H1 (cell line): ENCODE measurements at regions not wholly inside any gene's neighbourhood (a gene's known extent, or its start where the extent isn't known, plus 50 kb on each side); places are given as distances from the start of the nearest gene placed in this dataset.

ENCODE experiments used
- CTCF ChIA-PET: fragments of 300-600 bp; sonication (Branson Sonifier 250); formaldehyde crosslinking; loops from one replicate; lab custom pipeline; 2021; ENCODE audit not compliant: partially characterized antibody; lab: Charles Lee
- POLR2A ChIA-PET: fragments of 300-600 bp; sonication (Branson Sonifier 250); formaldehyde crosslinking; loops from one replicate; lab custom pipeline; 2021; ENCODE audit warnings: inconsistent platforms; ENCODE audit not compliant: partially characterized antibody; lab: Charles Lee
- DNase-seq, 2 experiments: peaks; one replicate each; pipeline versions ENCODE4 v3.0.0 to v3.0.0-alpha.2; 2010 to 2022; ENCODE audit warnings: low spot score in 2 of 2, low read depth in 1 of 2, mixed read lengths in 1 of 2
- FAIRE-seq: peaks from 2 replicates; lab custom pipeline; 2011; peaks lifted over from hg19 to GRCh38; lab: Jason Lieb, UNC
- H2AFZ ChIP-seq: 2 replicates; pipeline ENCODE4 v1.8.1; 2012; ENCODE audit warnings: low read length, inconsistent platforms
- H2AK5ac ChIP-seq: 2 replicates; pipeline ENCODE4 v1.6.1; 2013; ENCODE audit warnings: low read depth, low read length
- H2BK120ac ChIP-seq: replicated peaks from 2 replicates; pipeline ENCODE3; 2013; ENCODE audit warnings: low read depth, low read length, inconsistent platforms
- H2BK12ac ChIP-seq: 2 replicates; pipeline ENCODE4 v1.6.1; 2013; ENCODE audit warnings: low read depth, low read length
- H2BK15ac ChIP-seq: 2 replicates; pipeline ENCODE4 v1.6.1; 2013; ENCODE audit warnings: low read length
- H2BK20ac ChIP-seq: 2 replicates; pipeline ENCODE4 v1.6.1; 2013; ENCODE audit warnings: low read length
- H2BK5ac ChIP-seq: 2 replicates; pipeline ENCODE4 v1.6.1; 2013; ENCODE audit warnings: low read depth, low read length
- H3K14ac ChIP-seq: 2 replicates; pipeline ENCODE4 v1.6.1; 2013; ENCODE audit warnings: inconsistent platforms; ENCODE audit not compliant: insufficient read length
- H3K18ac ChIP-seq: 2 replicates; pipeline ENCODE4 v1.6.1; 2013; ENCODE audit warnings: low read length; ENCODE audit errors: extremely low read depth
- H3K23ac ChIP-seq: 2 replicates; pipeline ENCODE4 v1.6.1; 2013; ENCODE audit warnings: inconsistent platforms; ENCODE audit not compliant: insufficient read length
- H3K23me2 ChIP-seq: 2 replicates; pipeline ENCODE4 v1.6.1; 2013; ENCODE audit warnings: low read depth, low read length
- H3K27ac ChIP-seq: 2 replicates; pipeline ENCODE4 v1.6.1; 2011; ENCODE audit warnings: low read depth, low read length, inconsistent platforms
- H3K27me3 ChIP-seq, 4 experiments: replicated peaks in 1 of 4; 1 replicate in 1 of 4; 2 replicates in 3 of 4; pipeline versions ENCODE4 v1.6.1 to v1.8.1; 2011 to 2013; ENCODE audit warnings: low read length in 3 of 4, mild to moderate bottlenecking in 3 of 4, inconsistent platforms in 2 of 4, mixed read lengths in 2 of 4, moderate library complexity in 1 of 4; ENCODE audit not compliant: control insufficient read depth in 3 of 4, insufficient read depth in 3 of 4; ENCODE audit errors: extremely low read depth in 1 of 4
- H3K36me3 ChIP-seq, 4 experiments: 2 replicates each; pipeline versions ENCODE4 v1.6.1 to v1.8.1; 2011 to 2013; ENCODE audit warnings: mild to moderate bottlenecking in 4 of 4, low read length in 3 of 4, moderate library complexity in 2 of 4, control low read depth in 1 of 4, inconsistent platforms in 1 of 4; ENCODE audit not compliant: insufficient read depth in 4 of 4, control insufficient read depth in 2 of 4
- H3K4ac ChIP-seq: replicated peaks from 2 replicates; pipeline ENCODE3; 2013; ENCODE audit warnings: low read length, low read depth, mixed read lengths, inconsistent platforms; ENCODE audit not compliant: insufficient read length
- H3K4me1 ChIP-seq, 4 experiments: replicated peaks in 1 of 4; 1 replicate in 1 of 4; 2 replicates in 3 of 4; pipeline versions ENCODE4 v1.6.1 to v1.8.1; 2011 to 2013; ENCODE audit warnings: low read length in 3 of 4, inconsistent platforms in 2 of 4, mixed read lengths in 1 of 4; ENCODE audit not compliant: insufficient read depth in 4 of 4, control insufficient read depth in 3 of 4
- H3K4me2 ChIP-seq, 2 experiments: 2 replicates each; pipeline versions ENCODE4 v1.6.1 to v1.8.1; 2011 to 2013; ENCODE audit warnings: low read depth in 2 of 2, low read length in 2 of 2, control low read depth in 1 of 2, inconsistent platforms in 1 of 2, mild to moderate bottlenecking in 1 of 2; ENCODE audit not compliant: insufficient read depth in 1 of 2
- H3K4me3 ChIP-seq, 4 experiments: fragments of 200-600, 300-600 bp in 1 of 4; sonication (generic), shearing (Covaris generic), sonication (Bioruptor Twin) in 1 of 4; 2 replicates each; pipeline versions ENCODE4 v1.5.1 to v1.8.1; 2011 to 2016; ENCODE audit warnings: low read length in 4 of 4, low read depth in 3 of 4, control low read depth in 2 of 4, inconsistent platforms in 2 of 4, mild to moderate bottlenecking in 2 of 4, mixed read lengths in 1 of 4, moderate library complexity in 1 of 4; ENCODE audit not compliant: insufficient read depth in 2 of 4; ENCODE audit errors: extremely low read depth in 1 of 4
- H3K56ac ChIP-seq: replicated peaks from 2 replicates; pipeline ENCODE3; 2013; ENCODE audit warnings: low read depth, mild to moderate bottlenecking, mixed read lengths, low read length, inconsistent platforms; ENCODE audit not compliant: insufficient read length
- H3K79me1 ChIP-seq: 2 replicates; pipeline ENCODE4 v1.6.1; 2013; ENCODE audit warnings: low read depth, low read length, control low read depth
- H3K79me2 ChIP-seq, 2 experiments: 2 replicates each; pipeline versions ENCODE4 v1.6.1 to v1.8.1; 2012 to 2013; ENCODE audit warnings: low read length in 2 of 2, mild to moderate bottlenecking in 2 of 2, inconsistent platforms in 1 of 2; ENCODE audit not compliant: insufficient read depth in 2 of 2, control insufficient read depth in 1 of 2
- H3K9ac ChIP-seq, 4 experiments: replicated peaks in 1 of 4; 1 replicate in 1 of 4; 2 replicates in 3 of 4; pipeline versions ENCODE4 v1.6.1 to v1.8.1; 2011 to 2013; ENCODE audit warnings: low read depth in 3 of 4, low read length in 3 of 4, control low read depth in 2 of 4, mild to moderate bottlenecking in 2 of 4, moderate library complexity in 2 of 4, inconsistent platforms in 1 of 4; ENCODE audit errors: extremely low read depth in 1 of 4
- H3K9me3 ChIP-seq, 2 experiments: 2 replicates each; pipeline versions ENCODE4 v1.6.1 to v1.8.1; 2012 to 2013; ENCODE audit warnings: mild to moderate bottlenecking in 2 of 2, moderate library complexity in 2 of 2, control low read depth in 1 of 2, inconsistent platforms in 1 of 2, low read depth in 1 of 2, low read length in 1 of 2, mixed read lengths in 1 of 2; ENCODE audit not compliant: insufficient read depth in 2 of 2
- H4K20me1 ChIP-seq, 2 experiments: replicated peaks in 1 of 2; 2 replicates each; pipeline versions ENCODE3 to v1.8.1; 2011 to 2013; ENCODE audit warnings: inconsistent platforms in 2 of 2, low read length in 2 of 2, mild to moderate bottlenecking in 1 of 2; ENCODE audit not compliant: insufficient read depth in 2 of 2, control insufficient read depth in 1 of 2
- H4K5ac ChIP-seq: 2 replicates; pipeline ENCODE4 v1.6.1; 2013; ENCODE audit warnings: low read length, low read depth, mixed read lengths, inconsistent platforms; ENCODE audit not compliant: insufficient read length
- H4K8ac ChIP-seq: 2 replicates; pipeline ENCODE4 v1.8.0; 2013; ENCODE audit warnings: mild to moderate bottlenecking, moderate library complexity, low read length, inconsistent platforms; ENCODE audit not compliant: insufficient read depth; ENCODE audit errors: extremely low read depth
- H4K91ac ChIP-seq: replicated peaks from 2 replicates; pipeline ENCODE3; 2013; ENCODE audit warnings: low read length, mixed read lengths, inconsistent platforms; ENCODE audit not compliant: insufficient read length
- SUZ12 ChIP-seq: fragments of 200-600 bp; sonication (generic); IDR thresholded peaks from 2 replicates; pipeline ENCODE4 v1.6.1; 2012; ENCODE audit warnings: mild to moderate bottlenecking, inconsistent platforms, low read length, moderate library complexity, mixed read lengths
- WGBS, 2 experiments: shearing (Covaris generic) in 1 of 2; methylation state at CpG; one replicate each; pipeline versions ENCODE4 v1.1.6 to v1.1.7; 2013 to 2015; ENCODE audit warnings: low lambda C conversion rate in 2 of 2, mixed read lengths in 2 of 2, inconsistent platforms in 1 of 2, low coverage in 1 of 2, missing lambda C conversion rate in 1 of 2; ENCODE audit not compliant: insufficient replicate concordance in 2 of 2, insufficient coverage in 1 of 2, insufficient read length in 1 of 2; ENCODE audit errors: extremely low coverage in 1 of 2, missing lambda C conversion rate in 1 of 2; 5-methylcytosine and 5-hydroxymethylcytosine counted together

- Histone ChIP-seq H3K79me1 (no peaks in the 10 kb centered on the region), H3K56ac (no peak overlapping the region), H3K79me2 (no peaks in the 10 kb centered on the region), H4K20me1 (no peaks in the 10 kb centered on the region), H3K36me3 (no peaks in the 10 kb centered on the region), H2BK12ac (no peak overlapping the region), H2BK120ac (no peak overlapping the region), H3K4ac (no peak overlapping the region), H3K23ac (no peak overlapping the region), H3K27me3 (no peaks in the 10 kb centered on the region), H3K27ac (no peak overlapping the region), H4K91ac (no peak overlapping the region), H3K4me2 (no peak overlapping the region), H2BK20ac (no peak overlapping the region), H3K18ac (no peak overlapping the region), H3K4me3 (no peak overlapping the region), H3K14ac (no peak overlapping the region), H3K9me3 (no peaks in the 10 kb centered on the region), H2AFZ (no peak overlapping the region), H3K4me1 (no peaks in the 10 kb centered on the region), H2BK15ac (no peak overlapping the region), H3K9ac (no peak overlapping the region), H2BK5ac (no peak overlapping the region), H4K8ac (no peak overlapping the region), H2AK5ac (no peak overlapping the region; the same call in 1 of the 2 replicates), H3K23me2 (no peaks in the 10 kb centered on the region), H4K5ac (no peak overlapping the region)
- 100% methylated on average over 2 of the region's 2 CpGs; no CpG with 5 or more reads in 1 of the 2 experiments for WGBS, 2 experiments
- no peak for TF ChIP-seq SUZ12
- ChIA-PET CTCF (interaction anchor here (1.6 kb wide), 1 partner anchor 12 kb away, joined by 4 read pairs; no protein-coding TSS in a partner anchor), POLR2A (no interaction called here)
- FAIRE-seq (no peak), DNase-seq (no peak)
These were observed 537.9 kb downstream of the EPHA4 start for GRCh38 chr2:221034026-221034701.
